CD14-positive monocyte (primary cell): ENCODE measurements at regions not wholly inside any gene's neighbourhood (a gene's known extent, or its start where the extent isn't known, plus 50 kb on each side); places are given as distances from the start of the nearest gene placed in this dataset.
A peak's percentile ranks its signal among the peaks of the same experiment; 100 is the strongest.

Source experiments
- DNase-seq, 3 donors: peaks; one replicate each; pipeline ENCODE4 v3.0.0-alpha.2; 2011 to 2022
- H2AFZ ChIP-seq: 2 replicates; pipeline ENCODE4 v1.6.0; 2012; ENCODE audit warnings: mild to moderate bottlenecking, low read depth, low read length, inconsistent platforms; ENCODE audit not compliant: insufficient read depth, poor library complexity, severe bottlenecking
- H3K27ac ChIP-seq, 2 donors: 1 replicate in 1 of 2; 2 replicates in 1 of 2; pipeline ENCODE4 v1.5.1; 2012 to 2013; ENCODE audit warnings: low read length in 2 of 2, control low read depth in 1 of 2, inconsistent platforms in 1 of 2, low read depth in 1 of 2, mild to moderate bottlenecking in 1 of 2
- H3K27me3 ChIP-seq, 2 donors: one replicate each; pipeline versions ENCODE4 v1.6.0 to v1.6.1; 2011 to 2013; ENCODE audit warnings: low read length in 2 of 2; ENCODE audit not compliant: control insufficient read depth in 2 of 2, insufficient read depth in 2 of 2
- H3K36me3 ChIP-seq, 2 donors: replicated peaks in 1 of 2; 1 replicate in 1 of 2; 2 replicates in 1 of 2; pipeline versions ENCODE4 v1.5.1 to v1.6.1; 2012 to 2013; ENCODE audit warnings: low read length in 2 of 2, control low read depth in 1 of 2, inconsistent platforms in 1 of 2, mild to moderate bottlenecking in 1 of 2; ENCODE audit not compliant: insufficient read depth in 2 of 2, control insufficient read depth in 1 of 2
- H3K4me1 ChIP-seq, 2 donors: 1 replicate in 1 of 2; 2 replicates in 1 of 2; pipeline versions ENCODE4 v1.5.1 to v1.6.1; 2012 to 2013; ENCODE audit warnings: low read length in 2 of 2, control low read depth in 1 of 2, inconsistent platforms in 1 of 2, mild to moderate bottlenecking in 1 of 2, moderate library complexity in 1 of 2; ENCODE audit not compliant: insufficient read depth in 2 of 2, control insufficient read depth in 1 of 2
- H3K4me2 ChIP-seq: replicated peaks from 2 replicates; pipeline ENCODE3; 2012; ENCODE audit warnings: low read length, moderate library complexity, mild to moderate bottlenecking; ENCODE audit not compliant: poor library complexity, severe bottlenecking; ENCODE audit errors: extremely low read depth
- H3K4me3 ChIP-seq, 3 experiments: fragments of 200-600 bp in 1 of 3; sonication (generic) in 1 of 3; replicated peaks in 1 of 3; 1 replicate in 2 of 3; 2 replicates in 1 of 3; pipeline ENCODE4 v1.5.1; 2011 to 2013; ENCODE audit warnings: low read length in 3 of 3, mild to moderate bottlenecking in 3 of 3, control low read depth in 2 of 3, low read depth in 2 of 3, inconsistent platforms in 1 of 3, moderate library complexity in 1 of 3
- H3K79me2 ChIP-seq: 2 replicates; pipeline ENCODE4 v1.6.0; 2012; ENCODE audit warnings: mild to moderate bottlenecking, control low read depth, inconsistent platforms, low read length, moderate library complexity; ENCODE audit not compliant: insufficient read depth
- H3K9ac ChIP-seq: 2 replicates; pipeline ENCODE4 v1.6.0; 2017; ENCODE audit warnings: low read length, mild to moderate bottlenecking; ENCODE audit not compliant: insufficient read depth, poor library complexity, severe bottlenecking
- H3K9me3 ChIP-seq, 2 donors: replicated peaks in 1 of 2; 1 replicate in 1 of 2; 2 replicates in 1 of 2; pipeline versions ENCODE4 v1.5.1 to v1.6.1; 2012 to 2013; ENCODE audit warnings: low read length in 2 of 2, control low read depth in 1 of 2; ENCODE audit not compliant: control insufficient read depth in 1 of 2, insufficient read depth in 1 of 2
- H4K20me1 ChIP-seq: 2 replicates; pipeline ENCODE4 v1.6.0; 2012; ENCODE audit warnings: mild to moderate bottlenecking, low read length, control low read depth, moderate library complexity; ENCODE audit not compliant: insufficient read depth
- H3K27ac Mint-ChIP-seq, 7 donors: one replicate each; pipeline ENCODE4 v1.8.0; 2020; ENCODE audit warnings: mild to moderate bottlenecking in 7 of 7, mixed read lengths in 7 of 7, moderate library complexity in 6 of 7, inconsistent platforms in 2 of 7
- H3K27me3 Mint-ChIP-seq, 3 donors: one replicate each; pipeline ENCODE4 v1.8.0; 2021 to 2022; ENCODE audit warnings: low read depth in 3 of 3, mild to moderate bottlenecking in 3 of 3, mixed read lengths in 3 of 3, moderate library complexity in 3 of 3, inconsistent platforms in 1 of 3
- H3K36me3 Mint-ChIP-seq, 2 donors: one replicate each; pipeline ENCODE4 v1.8.0; 2020; ENCODE audit warnings: mixed read lengths in 2 of 2, inconsistent platforms in 1 of 2, mild to moderate bottlenecking in 1 of 2
- H3K4me1 Mint-ChIP-seq: one replicate; pipeline ENCODE4 v1.8.0; 2020; ENCODE audit warnings: mild to moderate bottlenecking, mixed read lengths
- H3K4me3 Mint-ChIP-seq, 2 donors: one replicate each; pipeline ENCODE4 v1.8.0; 2020; ENCODE audit warnings: mild to moderate bottlenecking in 2 of 2, mixed read lengths in 2 of 2, moderate library complexity in 1 of 2
- H3K9me3 Mint-ChIP-seq, 7 donors: one replicate each; pipeline ENCODE4 v1.8.0; 2020 to 2022; ENCODE audit warnings: mixed read lengths in 7 of 7, mild to moderate bottlenecking in 6 of 7, moderate library complexity in 6 of 7, inconsistent platforms in 2 of 7
- CTCF ChIP-seq: fragments of 200-600 bp; IDR thresholded peaks from one replicate; pipeline ENCODE4 v1.8.0; 2022; ENCODE audit warnings: antibody characterized with exemption, mild to moderate bottlenecking
- WGBS: methylation state at CpG from one replicate; pipeline ENCODE4 v1.1.5; 2013; ENCODE audit warnings: missing lambda C conversion rate; ENCODE audit not compliant: insufficient coverage; 5-methylcytosine and 5-hydroxymethylcytosine counted together
- intact Hi-C, 2 donors: fragments of 100-400 bp; cut with micrococcal nuclease; formaldehyde crosslinking; loops; one replicate each; pipeline versions ENCODE4 v1.15.0 to v1.15.1; 2023

- Mint-ChIP-seq H3K4me3 (no peak overlapping the region), H3K27me3 (peaks cover 0 to 4% (median 0%) of the 10 kb centered on the region in 3 donors), H3K4me1 (no peaks in the 10 kb centered on the region), H3K27ac (no peak overlapping the region), H3K36me3 (no peaks in the 10 kb centered on the region), H3K9me3 (peaks cover 4 to 20% (median 7%) of the 10 kb centered on the region in 7 donors)
- Histone ChIP-seq H3K36me3 (no peaks in the 10 kb centered on the region), H3K9ac (no peak overlapping the region), H3K4me1 (no peaks in the 10 kb centered on the region), H3K4me2 (no peak overlapping the region), H4K20me1 (no peaks in the 10 kb centered on the region), H3K79me2 (no peaks in the 10 kb centered on the region), H3K27ac (no peak overlapping the region), H3K9me3 (peaks cover 9 to 16% of the 10 kb centered on the region in 2 donors), H3K4me3 (no peak overlapping the region), H3K27me3 (no peaks in the 10 kb centered on the region), H2AFZ (no peak overlapping the region)
- no peak for DNase-seq
- TF ChIP-seq CTCF, result no peak
- intact Hi-C loops, result no loop called here
- no CpG with 5 or more reads among the region's 1 CpG for WGBS
Observed at GRCh38 chr4:60500810-60501209, 699.3 kb upstream of the ADGRL3 start.

- peaks cover 0 to 2% (median 0%) of the 10 kb centered on the region in 3 donors for H3K27me3 Mint-ChIP-seq
- H3K4me1 ChIP-seq, result no peaks in the 10 kb centered on the region
- H3K27me3 ChIP-seq, result no peaks in the 10 kb centered on the region
- H3K4me2 ChIP-seq, result no peak overlapping the region
- H3K79me2 ChIP-seq, result no peaks in the 10 kb centered on the region
- no peaks in the 10 kb centered on the region for H3K36me3 Mint-ChIP-seq
- H3K36me3 ChIP-seq, result no peaks in the 10 kb centered on the region
- H2AFZ ChIP-seq, result no peak overlapping the region
- no peak overlapping the region for H3K27ac Mint-ChIP-seq
- H3K4me1 Mint-ChIP-seq, result no peaks in the 10 kb centered on the region
- H3K27ac ChIP-seq, result no peak overlapping the region
- no peak for DNase-seq
- TF ChIP-seq CTCF, result peak; percentile 30
- H4K20me1 ChIP-seq, result no peaks in the 10 kb centered on the region
- no peak overlapping the region for H3K4me3 ChIP-seq
- H3K9me3 Mint-ChIP-seq, result peaks cover under 1 to 15% (median 8%) of the 10 kb centered on the region in 7 donors
- H3K9me3 ChIP-seq, result peaks cover 17 to 20% of the 10 kb centered on the region in 2 donors
- no peak overlapping the region for H3K9ac ChIP-seq
- H3K4me3 Mint-ChIP-seq, result no peak overlapping the region
- intact Hi-C loops, result no loop called here
Observed at GRCh38 chr4:60502733-60503132, 697.4 kb upstream of the ADGRL3 start.
